ENCODE measurements at regions not wholly inside any gene's neighbourhood (a gene's known extent, or its start where the extent isn't known, plus 50 kb on each side); places are given as distances from the start of the nearest gene placed in this dataset.
A peak's percentile ranks its signal among the peaks of the same experiment; 100 is the strongest.

- DNase-seq (ENCODE audit: low read depth), result no peak
- no peak overlapping the region for H3K4me3 ChIP-seq (ENCODE audit: control insufficient read depth, low read depth, low read length)
- TF ChIP-seq CTCF (IDR thresholded peaks at IDR 0.05; ENCODE audit: control insufficient read depth, insufficient read depth, low read depth, low read length, missing control alignments), result no peak
Measured at GRCh38 chr2:128558441-128558840, 239.8 kb upstream of the HS6ST1 start.

GRCh38 chr2:128558895-128559532 is 240.3 kb upstream of the HS6ST1 start:
- DNase-seq (ENCODE audit: low read depth), result no peak
- no peak overlapping the region for H3K4me3 ChIP-seq (ENCODE audit: control insufficient read depth, low read depth, low read length)
- TF ChIP-seq CTCF (IDR thresholded peaks at IDR 0.05; ENCODE audit: control insufficient read depth, insufficient read depth, low read depth, low read length, missing control alignments), result no peak

GRCh38 chr2:128559533-128560515 is 241.2 kb upstream of the HS6ST1 start:
- no peak overlapping the region for H3K4me3 ChIP-seq (ENCODE audit: control insufficient read depth, low read depth, low read length)
- no peak for TF ChIP-seq CTCF (IDR thresholded peaks at IDR 0.05; ENCODE audit: control insufficient read depth, insufficient read depth, low read depth, low read length, missing control alignments)
- DNase-seq (ENCODE audit: low read depth), result no peak

- TF ChIP-seq CTCF (IDR thresholded peaks at IDR 0.05; ENCODE audit: control insufficient read depth, insufficient read depth, low read depth, low read length, missing control alignments), result no peak
- no peak overlapping the region for H3K4me3 ChIP-seq (ENCODE audit: control insufficient read depth, low read depth, low read length)
- no peak for DNase-seq (ENCODE audit: low read depth)
Measured at GRCh38 chr2:128560718-128561117, 242.1 kb upstream of the HS6ST1 start.

GRCh38 chr2:128562471-128563347 is 244.0 kb upstream of the HS6ST1 start:
- no peak overlapping the region for H3K4me3 ChIP-seq (ENCODE audit: control insufficient read depth, low read depth, low read length)
- TF ChIP-seq CTCF (IDR thresholded peaks at IDR 0.05; ENCODE audit: control insufficient read depth, insufficient read depth, low read depth, low read length, missing control alignments), result no peak
- DNase-seq (ENCODE audit: low read depth), result no peak

- peak; percentile 93 for DNase-seq (ENCODE audit: low read depth)
- no peak for TF ChIP-seq CTCF (IDR thresholded peaks at IDR 0.05; ENCODE audit: control insufficient read depth, insufficient read depth, low read depth, low read length, missing control alignments)
- no peak overlapping the region for H3K4me3 ChIP-seq (ENCODE audit: control insufficient read depth, low read depth, low read length)
Measured at GRCh38 chr2:128563348-128563687, 244.7 kb upstream of the HS6ST1 start.
